Ammon's horn (tissue), 1 donor: ENCODE measurements at regions not wholly inside any gene's neighbourhood (a gene's known extent, or its start where the extent isn't known, plus 50 kb on each side); places are given as distances from the start of the nearest gene placed in this dataset.
A peak's percentile ranks its signal among the peaks of the same experiment; 100 is the strongest.

ENCODE experiments used
- DNase-seq: peaks from one replicate; pipeline ENCODE4 v3.0.0-alpha.2; 2016; ENCODE audit warnings: low spot score

- no peak for DNase-seq
These were observed 98.6 kb downstream of the FHDC1 start for GRCh38 chr4:153034681-153035080.

GRCh38 chr4:153036931-153037482 lies 100.9 kb downstream of the FHDC1 start:
- DNase-seq = no peak

- no peak for DNase-seq
These were observed 102.6 kb downstream of the FHDC1 start for GRCh38 chr4:153038623-153039311.

- DNase-seq = no peak
These were observed 103.5 kb downstream of the FHDC1 start for GRCh38 chr4:153039542-153040185.

- peak; percentile 64 for DNase-seq
These were observed 104.6 kb downstream of the FHDC1 start for GRCh38 chr4:153040677-153041076.

GRCh38 chr4:153044036-153044435 lies 107.9 kb downstream of the FHDC1 start:
- no peak for DNase-seq

GRCh38 chr4:153045111-153045982 lies 109.2 kb downstream of the FHDC1 start:
- DNase-seq = no peak

- DNase-seq = no peak
These were observed 122.5 kb downstream of the FHDC1 start for GRCh38 chr4:153058671-153059060.

GRCh38 chr4:153060196-153060595 lies 124.1 kb downstream of the FHDC1 start:
- DNase-seq = no peak

GRCh38 chr4:153061971-153062370 lies 125.8 kb downstream of the FHDC1 start:
- no peak for DNase-seq

GRCh38 chr4:153062652-153063168 lies 126.6 kb downstream of the FHDC1 start:
- DNase-seq = no peak

- DNase-seq = no peak
These were observed 127.4 kb downstream of the FHDC1 start for GRCh38 chr4:153063490-153063889.

GRCh38 chr4:153064571-153064970 lies 128.4 kb downstream of the FHDC1 start:
- DNase-seq = no peak

GRCh38 chr4:153065276-153065675 lies 129.2 kb downstream of the FHDC1 start:
- no peak for DNase-seq

GRCh38 chr4:153067376-153067775 lies 131.3 kb downstream of the FHDC1 start:
- no peak for DNase-seq

GRCh38 chr4:153068751-153069150 lies 132.6 kb downstream of the FHDC1 start:
- no peak for DNase-seq

- DNase-seq = no peak
These were observed 132.2 kb upstream of the TRIM2 start for GRCh38 chr4:153071958-153072598.

- no peak for DNase-seq
These were observed 131.6 kb upstream of the TRIM2 start for GRCh38 chr4:153072661-153073060.

GRCh38 chr4:153074486-153074885 lies 129.8 kb upstream of the TRIM2 start:
- DNase-seq = no peak

- no peak for DNase-seq
These were observed 129.2 kb upstream of the TRIM2 start for GRCh38 chr4:153074936-153075630.

GRCh38 chr4:153075836-153076518 lies 128.3 kb upstream of the TRIM2 start:
- no peak for DNase-seq
